ENCODE measurements at regions not wholly inside any gene's neighbourhood (a gene's known extent, or its start where the extent isn't known, plus 50 kb on each side); places are given as distances from the start of the nearest gene placed in this dataset.

DNA sequence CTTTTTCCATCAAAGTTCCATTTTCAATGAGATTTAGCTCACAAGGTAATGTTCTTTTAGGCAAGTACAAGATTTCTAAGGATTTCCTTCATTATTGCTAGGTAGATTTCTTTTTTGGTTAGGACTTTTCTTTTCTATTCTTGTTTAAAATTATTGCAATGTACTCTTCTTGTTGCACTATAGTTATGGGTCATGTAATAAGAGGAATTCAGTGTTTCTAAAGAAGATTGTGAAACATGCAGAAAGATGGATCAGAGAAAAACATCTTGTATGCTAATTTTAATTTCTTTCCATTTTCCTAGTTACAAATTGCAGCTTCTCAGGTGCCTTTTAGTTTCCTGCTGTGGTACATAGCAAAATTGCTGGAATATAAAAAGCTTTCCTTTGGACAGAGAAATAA lies 56.1 kb downstream of the BTG1 start:
- DNase-seq = no peak

DNA sequence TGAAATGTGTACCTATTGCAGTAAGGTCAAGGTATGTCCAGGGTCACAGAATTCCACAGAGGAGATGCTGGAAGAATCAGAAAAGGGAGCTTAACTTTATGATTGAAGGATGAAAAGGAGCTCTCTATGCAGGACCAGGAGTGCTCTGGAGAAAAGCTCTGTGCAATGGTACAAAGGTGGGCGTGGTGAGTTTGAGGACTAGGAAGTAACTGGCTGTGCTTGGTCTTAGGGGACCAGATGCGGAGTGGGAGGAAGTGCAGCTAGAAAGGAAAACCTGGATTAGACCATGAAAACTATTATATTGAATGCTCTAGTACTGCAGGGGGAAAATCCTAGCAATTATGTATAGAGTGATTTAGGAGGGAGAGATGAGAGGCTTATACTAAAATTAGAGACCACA lies 56.8 kb downstream of the BTG1 start:
- DNase-seq = no peak

DNA sequence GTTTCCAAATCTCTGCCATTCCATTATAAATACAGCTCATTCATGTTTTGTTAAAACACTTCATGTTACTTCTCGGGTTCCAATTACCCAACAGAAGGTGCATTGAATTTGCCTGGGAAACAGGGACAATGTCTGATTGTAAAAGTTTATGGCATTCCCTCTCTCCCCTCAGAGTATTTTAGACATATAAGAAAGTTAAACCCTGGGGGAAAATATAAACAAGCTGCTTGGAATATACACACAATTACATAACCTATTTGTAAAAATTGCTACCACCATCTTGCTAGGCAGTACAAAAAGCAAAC lies 60.0 kb downstream of the BTG1 start:
- no peak for DNase-seq

DNA sequence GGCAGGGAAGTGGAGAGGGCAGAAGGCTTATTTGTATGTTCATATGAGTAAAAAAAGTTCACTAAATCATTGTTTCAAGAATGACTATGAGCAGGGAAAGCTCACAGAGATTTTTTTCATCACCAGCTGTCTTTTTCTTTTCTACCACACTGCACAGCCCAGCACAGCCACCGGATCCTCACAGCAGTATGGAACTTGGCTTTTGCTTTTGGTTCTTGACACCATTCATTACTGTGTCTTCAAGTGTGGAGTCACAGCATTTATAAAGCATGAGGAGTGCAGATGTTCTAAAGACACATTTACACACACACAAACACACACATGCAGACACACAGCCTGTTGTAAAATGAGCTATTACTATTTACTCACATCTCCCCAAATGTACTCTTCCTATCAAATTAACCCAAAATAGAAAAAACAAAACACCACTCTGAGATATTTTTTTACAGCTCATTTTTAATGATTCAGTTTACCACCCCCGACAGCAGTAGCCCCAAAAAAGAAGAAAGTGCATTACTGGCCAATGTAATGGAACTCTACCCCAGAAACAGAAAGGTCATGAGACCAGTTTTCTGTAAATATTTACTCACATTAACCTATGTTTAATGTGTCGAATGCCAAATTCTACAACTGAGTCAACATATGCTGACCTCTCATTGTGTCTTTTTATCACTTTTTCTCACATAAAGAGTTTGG lies 60.5 kb downstream of the BTG1 start:
- no peak for DNase-seq

DNA sequence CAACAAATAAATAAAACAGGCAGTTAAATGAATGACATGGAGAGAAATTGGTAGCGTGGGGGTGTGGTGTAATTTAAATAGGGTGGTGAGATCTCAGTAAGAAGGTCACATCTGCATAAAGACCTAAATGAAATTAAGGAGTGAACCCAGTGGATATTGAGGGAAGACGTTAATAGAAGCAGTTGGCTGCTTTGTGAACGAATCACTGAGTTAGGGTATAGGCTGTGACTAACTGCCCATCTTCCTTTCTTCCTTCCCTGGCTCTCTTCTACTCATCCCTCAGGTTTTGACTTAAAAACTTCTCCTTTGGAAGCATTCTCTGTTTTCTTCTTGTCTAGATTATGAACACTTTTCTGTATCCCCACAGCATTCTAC lies 64.7 kb downstream of the BTG1 start:
- DNase-seq = no peak

DNA sequence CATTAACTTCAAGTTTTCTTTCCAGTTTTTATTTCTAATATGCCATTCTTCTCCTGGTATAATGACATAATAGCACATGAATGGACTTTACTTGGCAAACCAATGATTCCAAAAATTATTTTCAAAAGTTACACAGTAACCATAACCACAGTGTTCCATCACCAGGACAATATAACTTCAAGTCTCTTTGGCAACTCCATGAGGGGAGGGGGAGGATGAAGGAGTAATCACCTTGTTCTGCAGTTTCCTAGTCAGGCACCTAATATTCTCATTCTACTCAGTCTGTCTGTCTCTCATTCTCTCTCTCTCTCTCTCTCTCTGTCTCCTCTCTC lies 66.6 kb downstream of the BTG1 start:
- no peak for DNase-seq

DNA sequence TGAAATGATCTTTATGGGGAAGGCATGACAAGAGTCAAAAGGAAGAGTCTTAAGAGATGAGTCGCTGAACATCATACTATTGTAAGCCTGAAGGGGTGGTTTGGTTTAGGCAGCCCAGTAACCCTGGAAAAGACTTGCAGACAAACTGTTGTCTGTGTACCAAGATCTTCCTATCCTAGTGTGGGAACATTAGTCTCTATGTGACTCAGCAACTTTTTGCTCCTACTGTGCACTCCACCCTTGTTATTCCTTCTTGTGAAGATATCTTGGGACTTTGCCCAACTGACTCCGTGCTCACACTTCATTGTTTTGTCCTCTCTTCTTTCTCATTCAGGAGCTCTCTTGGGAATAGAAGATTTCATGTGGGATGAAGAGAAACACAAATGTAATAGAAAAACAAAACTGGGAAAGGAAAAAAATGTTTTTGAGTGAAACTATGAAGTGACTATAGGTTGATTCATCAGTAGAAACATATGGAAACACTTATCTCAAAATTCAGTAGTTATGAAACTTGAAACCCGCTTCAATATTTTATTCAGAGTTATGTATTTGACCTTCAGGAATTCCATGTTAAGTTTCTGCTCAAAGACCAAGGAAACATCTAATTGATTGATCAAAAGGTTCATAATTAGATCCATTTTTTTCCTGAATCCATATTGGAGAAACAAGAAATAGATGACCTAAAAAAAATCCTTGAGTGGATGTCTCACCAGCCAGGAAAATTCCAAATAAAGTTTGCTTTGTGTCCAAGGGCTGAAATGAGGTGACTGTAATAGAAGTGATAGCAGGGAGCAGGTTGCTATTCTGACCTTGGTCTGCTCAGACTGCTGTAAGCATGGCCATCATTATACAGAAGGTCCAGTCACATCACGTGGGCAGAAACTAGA lies 67.2 kb downstream of the BTG1 start:
- DNase-seq = no peak

DNA sequence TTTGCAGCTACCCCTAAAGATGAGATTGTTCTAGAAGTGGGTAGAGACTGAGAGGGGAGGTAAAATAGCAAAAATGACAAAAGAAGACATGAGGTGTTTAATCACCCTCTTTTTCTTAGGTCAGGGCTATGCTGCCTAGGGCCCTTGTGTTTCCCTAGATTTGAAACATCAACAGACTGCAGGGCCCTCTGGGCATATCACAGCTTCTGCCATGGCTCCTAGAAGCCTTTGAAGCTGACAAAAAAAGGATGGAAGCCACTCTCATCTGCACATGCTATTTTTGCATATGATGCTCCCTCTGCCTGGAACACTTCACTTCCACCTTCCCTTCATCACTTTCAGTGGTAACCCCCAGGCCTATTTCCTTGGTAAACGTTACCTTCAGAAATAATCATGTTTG lies 68.1 kb downstream of the BTG1 start:
- DNase-seq = no peak

DNA sequence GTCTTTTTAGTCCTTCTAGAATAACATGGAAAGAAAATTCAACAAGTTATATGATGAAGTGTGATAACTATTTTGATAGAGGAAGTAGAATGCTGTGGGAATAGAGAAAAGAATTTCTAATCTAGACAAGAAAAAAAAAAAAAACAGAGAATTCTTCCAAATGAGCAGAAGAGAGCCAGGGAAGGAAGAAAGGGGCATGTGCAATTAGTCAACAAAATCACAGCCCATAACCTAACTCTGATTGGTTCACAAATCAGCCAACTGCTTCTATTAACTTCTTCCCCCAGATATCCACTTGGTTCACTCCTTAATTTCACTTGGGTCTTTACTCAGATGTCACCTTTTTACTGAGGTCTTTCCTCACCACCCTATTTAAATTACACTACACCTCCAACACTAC lies 69.5 kb downstream of the BTG1 start:
- no peak for DNase-seq

DNA sequence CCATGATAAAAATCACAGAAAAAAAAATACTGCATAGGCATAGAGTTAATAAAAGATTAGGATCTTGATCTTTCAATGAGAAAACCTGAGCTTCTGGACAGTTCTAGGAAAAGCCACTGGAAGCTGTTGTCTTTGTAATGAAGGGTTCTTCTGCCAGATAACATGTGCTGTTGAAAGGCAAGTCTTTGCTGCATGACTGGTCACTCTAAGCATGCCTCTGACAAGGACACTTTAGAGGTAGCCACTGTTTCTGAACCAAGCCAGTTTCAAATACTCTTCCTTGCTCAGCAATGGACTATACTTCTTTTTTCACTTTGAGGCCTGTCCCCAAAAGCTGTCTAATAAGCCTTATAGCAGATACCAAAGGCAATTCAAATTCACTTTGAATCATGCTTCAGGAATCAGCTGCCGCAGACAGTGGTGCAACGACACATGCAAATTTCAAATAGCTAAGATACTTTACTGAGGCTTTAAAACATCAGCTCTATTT lies 70.2 kb downstream of the BTG1 start:
- DNase-seq = no peak

DNA sequence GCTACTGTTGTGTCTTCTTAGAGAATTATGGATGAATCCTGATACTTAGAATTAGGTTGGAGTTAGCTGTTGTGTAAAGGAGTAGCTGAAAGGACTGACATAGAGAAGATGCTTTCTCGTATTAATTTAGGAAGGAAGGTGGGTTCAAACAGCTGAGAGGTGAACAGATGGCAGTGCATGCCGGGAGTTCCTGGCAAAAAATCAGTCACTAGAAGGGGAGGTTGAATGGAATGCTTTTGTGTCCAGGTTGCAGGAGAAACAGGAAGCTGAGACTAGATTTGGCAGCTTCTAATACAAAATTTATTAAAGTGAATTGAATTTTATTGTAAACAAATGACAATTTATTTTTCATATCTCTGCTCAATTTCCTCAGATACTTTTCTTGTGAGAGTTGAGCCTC lies 70.8 kb downstream of the BTG1 start:
- DNase-seq = no peak

DNA sequence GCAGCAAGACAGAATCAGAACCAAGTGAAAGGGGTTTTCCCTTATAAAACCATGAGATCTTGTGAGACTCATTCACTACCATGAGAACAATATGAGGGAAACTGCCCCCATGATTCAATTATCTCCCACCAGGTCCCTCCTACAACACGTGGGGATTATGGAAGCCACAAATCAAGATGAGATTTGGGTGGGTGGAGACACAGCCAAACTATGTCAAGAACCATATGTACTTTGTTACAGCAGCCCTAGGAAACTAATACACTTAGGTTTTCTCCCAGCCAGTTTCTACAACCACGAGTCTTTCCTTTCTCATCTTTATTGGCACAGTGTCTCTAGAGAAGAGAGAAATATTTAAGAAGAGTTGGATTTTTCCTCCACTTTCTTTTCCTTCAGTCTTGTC lies 72.6 kb downstream of the BTG1 start:
- DNase-seq = no peak

DNA sequence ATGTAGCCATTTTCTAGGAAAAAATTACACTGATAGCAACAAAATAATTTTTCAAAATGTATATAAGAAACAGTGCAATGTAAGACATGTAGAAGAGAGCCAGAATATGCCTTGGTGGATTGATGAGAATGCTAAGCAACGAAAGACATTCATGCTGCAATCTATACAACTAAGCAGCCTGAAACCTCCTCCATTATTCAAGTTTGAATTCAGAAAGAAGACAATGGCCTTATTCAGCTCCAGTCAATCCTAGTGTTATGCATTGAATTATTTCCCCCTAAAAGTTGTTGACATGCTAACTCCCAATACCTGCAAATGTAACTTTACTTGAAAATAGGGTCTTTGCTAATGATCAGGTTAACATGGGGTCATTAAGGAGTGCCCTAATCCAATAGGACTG lies 73.5 kb downstream of the BTG1 start:
- DNase-seq = no peak

DNA sequence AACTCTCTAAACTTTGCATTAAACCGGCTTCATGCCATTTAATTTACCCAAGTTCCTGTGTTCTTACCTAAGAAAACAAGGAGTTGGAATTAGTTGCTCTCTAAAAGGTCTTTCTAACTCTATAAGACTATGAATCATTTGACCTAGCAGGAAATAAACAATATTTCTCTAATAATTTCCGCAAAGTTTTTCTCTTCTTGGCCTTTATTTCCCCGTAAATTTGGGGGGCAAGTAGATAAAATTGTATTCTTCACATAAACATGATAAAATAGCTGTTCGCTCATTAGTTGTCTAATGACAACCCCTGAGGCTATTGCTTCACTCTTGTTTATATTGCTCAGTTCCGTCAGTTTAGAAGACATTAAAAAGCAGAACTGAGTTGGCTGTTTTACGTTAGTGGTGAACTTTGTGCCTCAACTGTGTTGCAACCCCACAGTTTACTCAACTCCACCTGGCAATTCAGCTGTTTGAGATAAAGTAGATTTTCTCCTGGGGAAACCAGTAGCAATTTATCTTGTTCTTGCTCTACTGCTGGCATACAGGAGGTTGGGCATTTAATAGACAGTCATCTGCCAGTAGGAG lies 74.7 kb downstream of the BTG1 start:
- DNase-seq = no peak

DNA sequence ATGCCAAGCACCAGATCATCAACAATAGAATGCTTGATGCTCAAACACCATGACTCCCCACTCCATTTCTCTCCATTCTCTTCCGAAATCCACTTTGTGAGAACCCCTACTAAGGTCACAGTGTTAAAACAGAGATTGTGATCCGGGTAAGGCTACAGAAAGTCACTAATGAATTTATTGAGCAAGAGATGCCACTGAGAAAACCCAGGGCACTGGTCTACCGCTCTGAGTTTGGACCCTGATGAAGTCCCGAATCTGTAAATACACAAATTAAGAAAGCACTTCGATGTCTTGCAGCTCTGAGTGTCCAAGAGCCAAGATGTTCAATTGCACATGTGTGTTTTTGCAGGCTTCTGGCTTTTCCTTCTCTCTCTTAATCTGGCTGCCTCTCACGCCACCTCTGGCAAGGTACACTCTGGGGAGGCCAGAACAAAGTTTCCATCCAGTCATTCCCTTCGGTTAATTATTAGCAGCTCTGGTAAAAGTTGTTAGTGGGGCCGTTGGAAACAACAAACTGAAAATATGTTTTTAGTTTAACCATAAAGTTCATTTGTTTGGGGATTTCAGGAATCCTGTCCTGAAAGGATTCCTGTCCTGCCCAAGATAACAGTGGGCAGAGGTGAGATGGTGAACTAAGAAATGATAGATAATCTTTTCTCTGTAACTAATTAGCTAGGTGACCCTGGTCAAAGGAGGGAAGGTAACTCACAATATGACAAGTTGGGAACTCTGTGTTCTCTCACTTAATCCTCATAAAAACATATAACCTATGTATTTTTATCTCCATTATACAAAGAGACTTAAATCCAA lies 75.4 kb downstream of the BTG1 start:
- no peak for DNase-seq

DNA sequence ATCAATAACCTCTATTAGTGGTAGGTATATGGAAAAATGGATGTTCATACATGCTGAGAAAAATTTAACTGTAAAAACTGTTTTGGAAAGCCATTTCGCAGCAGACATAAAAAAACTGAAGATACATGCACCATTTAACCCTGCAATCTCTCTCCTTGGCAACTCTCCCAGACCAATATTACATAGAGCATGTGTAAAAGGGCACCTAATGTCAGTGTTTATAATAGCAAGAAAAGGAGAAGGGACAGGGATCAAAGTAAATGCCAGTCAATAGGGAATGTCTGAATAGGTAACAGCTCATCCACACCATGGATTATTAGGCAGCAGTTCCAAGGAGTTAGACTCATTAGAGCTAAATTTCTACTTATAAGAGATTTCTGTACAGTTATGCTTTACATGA lies 77.2 kb downstream of the BTG1 start:
- no peak for DNase-seq

DNA sequence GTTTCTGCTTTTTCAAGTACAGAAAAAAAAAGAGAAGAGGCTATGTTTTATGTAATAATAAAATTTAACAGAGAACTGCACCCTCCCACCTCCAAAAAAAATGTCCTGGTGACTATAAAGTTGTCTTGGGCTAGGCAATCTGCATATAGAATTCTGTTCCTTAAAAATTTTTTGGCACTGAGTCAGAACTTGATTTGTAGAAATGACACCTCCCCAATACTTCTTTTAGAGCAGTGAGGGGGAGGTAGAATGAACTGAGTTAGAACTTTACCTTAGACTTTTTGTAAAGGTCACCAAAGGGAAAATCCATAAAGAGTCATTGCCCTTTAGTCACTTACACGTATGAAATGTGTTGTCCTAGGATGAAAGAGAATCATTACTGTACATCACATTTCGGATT lies 80.0 kb downstream of the BTG1 start:
- no peak for DNase-seq

DNA sequence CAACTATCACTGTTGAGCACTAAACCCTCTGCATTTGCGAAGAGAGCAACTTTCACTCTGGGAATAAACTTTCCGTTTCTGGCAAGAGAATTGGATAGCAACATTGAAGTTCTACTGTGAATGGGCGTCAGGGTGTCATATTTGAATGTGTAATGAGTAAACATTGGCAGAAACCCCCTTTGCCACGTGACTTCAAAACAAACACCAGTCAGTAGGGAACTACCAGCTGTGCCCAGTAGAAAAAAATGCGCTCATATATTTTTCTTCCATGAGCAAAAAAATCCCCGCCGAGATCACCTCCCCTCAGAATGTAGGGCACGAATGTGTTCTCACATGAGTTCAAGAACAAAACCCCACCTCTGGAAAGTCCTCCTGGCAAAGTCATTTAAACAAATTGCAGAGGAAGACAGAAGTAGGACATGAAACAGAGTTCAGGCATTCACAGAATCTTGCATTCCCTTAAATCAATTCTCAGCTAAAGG lies 80.6 kb downstream of the BTG1 start:
- peak; percentile 42 for DNase-seq

DNA sequence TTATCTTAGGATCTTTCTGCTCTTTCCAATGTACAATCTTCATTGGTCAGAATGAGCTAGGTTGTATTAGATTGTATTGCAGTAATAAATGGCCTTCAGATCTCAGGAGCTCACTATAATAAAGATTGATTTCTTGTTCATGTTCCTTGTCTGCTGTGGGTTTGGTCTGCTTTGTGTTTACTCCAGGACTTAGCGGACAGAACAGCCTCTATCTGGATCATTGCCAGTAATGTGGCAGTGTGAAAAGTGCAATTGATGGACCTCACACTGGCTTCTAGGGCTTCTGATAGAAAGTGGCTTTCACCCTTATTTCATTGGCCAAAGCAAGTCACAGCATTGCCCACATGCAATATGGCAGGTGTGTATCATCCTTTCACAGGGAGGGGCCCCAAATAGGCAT lies 81.2 kb downstream of the BTG1 start:
- no peak for DNase-seq

DNA sequence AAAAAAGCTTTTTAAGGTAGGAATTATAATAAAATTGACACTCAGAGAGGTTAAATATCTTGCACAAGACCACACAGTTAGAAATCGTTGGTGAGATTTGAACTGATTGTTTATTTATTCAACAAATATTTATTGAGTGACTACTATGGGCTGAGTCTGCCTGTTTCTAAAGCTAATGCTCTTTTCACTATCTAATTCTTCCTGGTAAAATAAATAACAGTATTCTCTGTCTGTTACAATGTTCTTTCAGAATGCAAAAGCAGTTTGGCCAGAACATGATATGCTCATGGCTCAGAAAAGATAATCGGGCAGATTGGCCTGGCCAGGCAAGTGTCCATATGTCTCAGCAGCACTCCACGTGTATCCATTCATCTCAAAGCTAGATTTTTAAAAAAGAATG lies 82.0 kb downstream of the BTG1 start:
- no peak for DNase-seq

DNA sequence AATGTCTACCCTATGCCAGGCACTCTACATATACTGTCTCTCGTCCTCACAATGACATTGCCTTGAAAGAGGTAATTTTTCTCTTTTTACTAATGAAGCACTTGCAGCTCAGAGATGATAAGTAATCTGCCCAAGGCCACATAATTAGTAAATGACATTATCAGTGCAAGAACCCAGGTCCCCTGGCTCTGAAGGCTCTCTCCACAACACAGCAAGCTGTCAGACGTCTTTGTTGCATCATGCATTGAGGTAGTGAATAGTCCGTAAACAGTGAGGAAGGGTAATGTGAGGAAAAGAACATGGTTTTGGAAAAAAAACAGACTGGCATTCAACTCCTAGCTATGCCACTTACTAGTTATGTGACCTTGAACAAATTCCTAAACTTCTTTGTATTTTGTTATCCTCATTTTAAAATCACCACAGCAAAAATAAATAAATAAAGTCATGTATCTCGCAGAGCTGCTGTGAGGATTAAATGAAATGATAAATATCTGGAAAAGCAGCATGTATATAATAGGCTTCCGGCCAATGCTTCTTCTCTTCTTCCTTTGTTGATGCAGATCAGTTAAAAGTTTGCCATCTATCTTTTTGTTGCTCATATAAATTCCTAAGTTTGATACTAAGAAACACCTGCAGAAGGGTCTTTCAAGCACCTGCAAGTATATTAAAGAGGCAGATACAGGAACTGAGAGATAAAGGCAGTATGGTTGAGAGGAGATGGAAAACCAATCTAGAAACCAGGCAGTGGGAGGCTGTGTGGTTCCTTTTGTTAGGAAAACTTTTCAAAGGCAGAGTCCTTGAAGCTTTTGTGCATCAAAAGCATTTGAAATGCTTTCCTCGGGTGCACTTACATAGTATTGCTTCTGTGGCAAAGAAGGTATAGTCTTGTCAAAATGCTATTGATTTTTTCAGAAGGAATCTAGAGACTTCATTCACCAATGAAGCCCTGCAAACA lies 82.8 kb downstream of the BTG1 start:
- DNase-seq = no peak

DNA sequence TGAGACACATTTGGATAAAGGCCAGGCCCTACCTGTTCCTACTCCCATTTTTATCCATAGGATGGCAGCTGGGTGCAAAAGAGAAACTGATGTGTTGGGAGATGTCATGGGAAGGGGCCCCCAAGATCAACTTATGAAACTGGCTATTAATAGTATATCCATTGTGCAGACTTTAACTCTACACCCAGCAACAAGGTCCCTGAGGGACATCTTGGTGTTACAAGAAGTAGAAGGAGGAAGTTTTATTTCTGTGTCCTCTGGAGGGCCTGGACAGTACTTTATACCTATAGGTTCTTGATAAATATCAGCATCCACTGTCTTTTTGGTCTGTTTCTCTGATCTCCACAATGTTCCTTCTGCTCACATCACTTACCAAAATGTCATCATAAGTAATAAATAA lies 84.6 kb downstream of the BTG1 start:
- DNase-seq = no peak
